ENCODE measurements at regions not wholly inside any gene's neighbourhood (a gene's known extent, or its start where the extent isn't known, plus 50 kb on each side); places are given as distances from the start of the nearest gene placed in this dataset.

- Histone ChIP-seq H3K4me1 (ENCODE audit: insufficient read depth, low read length) (no peaks in the 10 kb centered on the region), H3K27ac (ENCODE audit: low read length) (no peak overlapping the region), H3K36me3 (ENCODE audit: insufficient read depth, low read depth, low read length) (no peaks in the 10 kb centered on the region), H3K9ac (ENCODE audit: low read depth, low read length) (no peak overlapping the region), H3K9me3 (ENCODE audit: insufficient read depth, low read depth, low read length) (no peaks in the 10 kb centered on the region), H3K27me3 (ENCODE audit: insufficient read depth, low read length) (no peaks in the 10 kb centered on the region), H3K4me3 (ENCODE audit: low read length) (no peak overlapping the region)
Measured at GRCh38 chr20:11059659-11060058, 385.9 kb upstream of the JAG1 start.

GRCh38 chr20:11060423-11061185 is 386.8 kb upstream of the JAG1 start:
- no peak overlapping the region for H3K4me3 ChIP-seq (ENCODE audit: low read length)
- H3K27ac ChIP-seq (ENCODE audit: low read length), result no peak overlapping the region
- no peak overlapping the region for H3K9ac ChIP-seq (ENCODE audit: low read depth, low read length)
- H3K27me3 ChIP-seq (ENCODE audit: insufficient read depth, low read length), result no peaks in the 10 kb centered on the region
- H3K9me3 ChIP-seq (ENCODE audit: insufficient read depth, low read depth, low read length), result no peaks in the 10 kb centered on the region
- no peaks in the 10 kb centered on the region for H3K36me3 ChIP-seq (ENCODE audit: insufficient read depth, low read depth, low read length)
- no peaks in the 10 kb centered on the region for H3K4me1 ChIP-seq (ENCODE audit: insufficient read depth, low read length)

GRCh38 chr20:11063444-11063843 is 389.6 kb upstream of the JAG1 start:
- H3K27me3 ChIP-seq (ENCODE audit: insufficient read depth, low read length), result no peaks in the 10 kb centered on the region

GRCh38 chr20:11064946-11065345 is 391.1 kb upstream of the JAG1 start:
- no peaks in the 10 kb centered on the region for H3K4me1 ChIP-seq (ENCODE audit: insufficient read depth, low read length)
- no peak overlapping the region for H3K27ac ChIP-seq (ENCODE audit: low read length)
- H3K9me3 ChIP-seq (ENCODE audit: insufficient read depth, low read depth, low read length), result no peaks in the 10 kb centered on the region
- H3K9ac ChIP-seq (ENCODE audit: low read depth, low read length), result no peak overlapping the region
- H3K27me3 ChIP-seq (ENCODE audit: insufficient read depth, low read length), result no peaks in the 10 kb centered on the region
- no peaks in the 10 kb centered on the region for H3K36me3 ChIP-seq (ENCODE audit: insufficient read depth, low read depth, low read length)
- H3K4me3 ChIP-seq (ENCODE audit: low read length), result no peak overlapping the region

More at GRCh38 chr20:11063444-11063843, 389.6 kb upstream of the JAG1 start:
- H3K4me1 ChIP-seq (ENCODE audit: insufficient read depth, low read length), result no peaks in the 10 kb centered on the region
- no peaks in the 10 kb centered on the region for H3K36me3 ChIP-seq (ENCODE audit: insufficient read depth, low read depth, low read length)
- H3K4me3 ChIP-seq (ENCODE audit: low read length), result no peak overlapping the region
- H3K9ac ChIP-seq (ENCODE audit: low read depth, low read length), result no peak overlapping the region
- no peaks in the 10 kb centered on the region for H3K9me3 ChIP-seq (ENCODE audit: insufficient read depth, low read depth, low read length)
- no peak overlapping the region for H3K27ac ChIP-seq (ENCODE audit: low read length)

GRCh38 chr20:11067359-11067758 is 393.6 kb upstream of the JAG1 start:
- Histone ChIP-seq H3K36me3 (ENCODE audit: insufficient read depth, low read depth, low read length) (no peaks in the 10 kb centered on the region), H3K4me1 (ENCODE audit: insufficient read depth, low read length) (no peaks in the 10 kb centered on the region), H3K9me3 (ENCODE audit: insufficient read depth, low read depth, low read length) (no peaks in the 10 kb centered on the region), H3K27ac (ENCODE audit: low read length) (no peak overlapping the region), H3K27me3 (ENCODE audit: insufficient read depth, low read length) (no peaks in the 10 kb centered on the region), H3K9ac (ENCODE audit: low read depth, low read length) (no peak overlapping the region), H3K4me3 (ENCODE audit: low read length) (no peak overlapping the region)

GRCh38 chr20:11072982-11073381 is 399.2 kb upstream of the JAG1 start:
- Histone ChIP-seq H3K9ac (ENCODE audit: low read depth, low read length) (no peak overlapping the region), H3K4me1 (ENCODE audit: insufficient read depth, low read length) (no peaks in the 10 kb centered on the region), H3K27me3 (ENCODE audit: insufficient read depth, low read length) (no peaks in the 10 kb centered on the region), H3K4me3 (ENCODE audit: low read length) (no peak overlapping the region), H3K9me3 (ENCODE audit: insufficient read depth, low read depth, low read length) (no peaks in the 10 kb centered on the region), H3K36me3 (ENCODE audit: insufficient read depth, low read depth, low read length) (no peaks in the 10 kb centered on the region), H3K27ac (ENCODE audit: low read length) (no peak overlapping the region)

GRCh38 chr20:11076434-11077105 is 402.8 kb upstream of the JAG1 start:
- no peaks in the 10 kb centered on the region for H3K27me3 ChIP-seq (ENCODE audit: insufficient read depth, low read length)
- no peaks in the 10 kb centered on the region for H3K36me3 ChIP-seq (ENCODE audit: insufficient read depth, low read depth, low read length)
- H3K4me3 ChIP-seq (ENCODE audit: low read length), result no peak overlapping the region
- no peaks in the 10 kb centered on the region for H3K4me1 ChIP-seq (ENCODE audit: insufficient read depth, low read length)
- no peaks in the 10 kb centered on the region for H3K9me3 ChIP-seq (ENCODE audit: insufficient read depth, low read depth, low read length)
- H3K9ac ChIP-seq (ENCODE audit: low read depth, low read length), result no peak overlapping the region
- H3K27ac ChIP-seq (ENCODE audit: low read length), result no peak overlapping the region

GRCh38 chr20:11077226-11077625 is 403.4 kb upstream of the JAG1 start:
- H3K9me3 ChIP-seq (ENCODE audit: insufficient read depth, low read depth, low read length), result no peaks in the 10 kb centered on the region
- H3K9ac ChIP-seq (ENCODE audit: low read depth, low read length), result no peak overlapping the region
- no peaks in the 10 kb centered on the region for H3K4me1 ChIP-seq (ENCODE audit: insufficient read depth, low read length)
- no peak overlapping the region for H3K27ac ChIP-seq (ENCODE audit: low read length)
- H3K36me3 ChIP-seq (ENCODE audit: insufficient read depth, low read depth, low read length), result no peaks in the 10 kb centered on the region
- no peak overlapping the region for H3K4me3 ChIP-seq (ENCODE audit: low read length)
- H3K27me3 ChIP-seq (ENCODE audit: insufficient read depth, low read length), result no peaks in the 10 kb centered on the region

GRCh38 chr20:11080010-11080409 is 406.2 kb upstream of the JAG1 start:
- Histone ChIP-seq H3K9ac (ENCODE audit: low read depth, low read length) (no peak overlapping the region), H3K9me3 (ENCODE audit: insufficient read depth, low read depth, low read length) (no peaks in the 10 kb centered on the region), H3K4me3 (ENCODE audit: low read length) (no peak overlapping the region), H3K27ac (ENCODE audit: low read length) (no peak overlapping the region), H3K4me1 (ENCODE audit: insufficient read depth, low read length) (no peaks in the 10 kb centered on the region), H3K36me3 (ENCODE audit: insufficient read depth, low read depth, low read length) (no peaks in the 10 kb centered on the region), H3K27me3 (ENCODE audit: insufficient read depth, low read length) (no peaks in the 10 kb centered on the region)

GRCh38 chr20:11080781-11081377 is 407.1 kb upstream of the JAG1 start:
- Histone ChIP-seq H3K27me3 (ENCODE audit: insufficient read depth, low read length) (no peaks in the 10 kb centered on the region), H3K36me3 (ENCODE audit: insufficient read depth, low read depth, low read length) (no peaks in the 10 kb centered on the region), H3K9ac (ENCODE audit: low read depth, low read length) (no peak overlapping the region), H3K4me3 (ENCODE audit: low read length) (no peak overlapping the region), H3K9me3 (ENCODE audit: insufficient read depth, low read depth, low read length) (no peaks in the 10 kb centered on the region), H3K27ac (ENCODE audit: low read length) (no peak overlapping the region), H3K4me1 (ENCODE audit: insufficient read depth, low read length) (no peaks in the 10 kb centered on the region)

GRCh38 chr20:11083841-11084240 is 410.0 kb upstream of the JAG1 start:
- no peak overlapping the region for H3K9ac ChIP-seq (ENCODE audit: low read depth, low read length)
- H3K4me3 ChIP-seq (ENCODE audit: low read length), result no peak overlapping the region
- H3K27ac ChIP-seq (ENCODE audit: low read length), result no peak overlapping the region
- H3K9me3 ChIP-seq (ENCODE audit: insufficient read depth, low read depth, low read length), result no peaks in the 10 kb centered on the region
- no peaks in the 10 kb centered on the region for H3K4me1 ChIP-seq (ENCODE audit: insufficient read depth, low read length)
- no peaks in the 10 kb centered on the region for H3K36me3 ChIP-seq (ENCODE audit: insufficient read depth, low read depth, low read length)
- H3K27me3 ChIP-seq (ENCODE audit: insufficient read depth, low read length), result no peaks in the 10 kb centered on the region

- Histone ChIP-seq H3K36me3 (ENCODE audit: insufficient read depth, low read depth, low read length) (no peaks in the 10 kb centered on the region), H3K4me1 (ENCODE audit: insufficient read depth, low read length) (no peaks in the 10 kb centered on the region), H3K9me3 (ENCODE audit: insufficient read depth, low read depth, low read length) (no peaks in the 10 kb centered on the region), H3K9ac (ENCODE audit: low read depth, low read length) (no peak overlapping the region), H3K4me3 (ENCODE audit: low read length) (no peak overlapping the region), H3K27me3 (ENCODE audit: insufficient read depth, low read length) (no peaks in the 10 kb centered on the region), H3K27ac (ENCODE audit: low read length) (no peak overlapping the region)
Measured at GRCh38 chr20:11084508-11084907, 410.7 kb upstream of the JAG1 start.

Measured in iPS-20b (cell line).